Erythroblast (primary cell): ENCODE measurements at regions not wholly inside any gene's neighbourhood (a gene's known extent, or its start where the extent isn't known, plus 50 kb on each side); places are given as distances from the start of the nearest gene placed in this dataset.

Source experiments
- GATA1 ChIP-seq: IDR thresholded peaks from 2 replicates; pipeline ENCODE4 v1.6.1; 2011; ENCODE audit warnings: low read depth, mild to moderate bottlenecking, control low read depth, low read length, moderate library complexity
- POLR2A ChIP-seq: IDR thresholded peaks from 2 replicates; pipeline ENCODE4 v1.6.1; 2011; ENCODE audit warnings: mild to moderate bottlenecking, low read length

DNA sequence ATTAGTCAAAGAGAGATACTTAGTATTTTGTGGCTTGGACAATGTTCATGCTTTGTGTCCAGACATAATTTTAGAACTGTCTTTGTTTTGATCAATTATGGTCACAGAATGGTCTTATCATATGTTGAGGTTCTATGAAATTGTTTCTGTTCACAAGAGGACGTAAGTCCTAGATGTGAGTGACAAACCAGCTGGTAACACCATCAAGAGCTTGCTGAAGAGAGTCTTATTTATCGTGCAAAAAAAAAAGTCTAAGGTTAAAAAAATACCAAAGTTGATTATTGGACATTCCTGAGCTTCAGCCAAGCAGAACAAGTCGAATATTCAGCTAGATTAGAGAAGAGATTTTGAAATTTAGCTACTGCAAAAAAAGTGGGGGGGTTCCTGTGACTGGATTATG, 495.9 kb upstream of the NAALADL2 start:
- TF ChIP-seq POLR2A (no peak), GATA1 (no peak)
